ENCODE measurements at regions not wholly inside any gene's neighbourhood (a gene's known extent, or its start where the extent isn't known, plus 50 kb on each side); places are given as distances from the start of the nearest gene placed in this dataset.

DNA sequence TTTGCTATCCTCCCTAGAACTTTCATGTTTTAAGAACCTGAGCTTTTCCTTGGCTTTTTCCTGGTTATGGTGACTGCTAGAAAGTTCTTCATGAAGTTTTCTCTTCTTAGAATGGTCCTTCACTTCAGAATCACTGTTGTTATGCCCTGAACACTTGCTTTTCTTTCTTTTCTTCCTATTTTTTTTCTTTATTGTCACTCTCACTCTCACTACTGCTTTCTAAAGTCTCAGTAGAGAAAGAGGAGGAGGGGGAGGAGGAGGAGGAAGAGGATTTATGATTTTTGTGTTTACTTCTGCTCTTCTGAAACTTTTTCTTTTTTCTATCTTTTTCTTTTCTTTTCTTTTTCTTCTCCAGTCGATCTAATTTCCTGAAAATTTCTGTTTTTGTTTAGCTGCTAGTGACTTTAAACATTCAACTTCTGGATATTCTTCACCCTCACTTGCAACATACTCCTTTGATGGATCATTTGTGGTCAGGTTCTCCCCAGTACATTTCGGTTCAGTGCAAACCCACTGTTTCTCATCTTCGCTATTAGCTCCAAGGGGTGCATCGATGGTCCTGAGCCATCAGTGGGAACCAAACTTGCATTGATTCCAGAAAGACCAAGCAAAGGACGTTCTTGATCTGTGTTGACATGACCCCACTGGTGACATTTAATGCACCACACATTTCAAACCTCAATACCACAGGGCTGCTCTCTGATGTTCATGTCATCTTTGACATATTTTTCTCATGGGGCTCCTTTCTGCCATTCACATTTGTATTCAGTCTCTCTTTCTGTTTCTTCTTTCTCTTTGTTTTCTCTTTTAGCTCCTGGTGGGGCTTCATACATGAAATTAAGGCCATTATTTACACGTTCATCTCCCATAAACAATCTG is 81.6 kb upstream of the HAND1 start:
- TF ChIP-seq, protein P1, sequence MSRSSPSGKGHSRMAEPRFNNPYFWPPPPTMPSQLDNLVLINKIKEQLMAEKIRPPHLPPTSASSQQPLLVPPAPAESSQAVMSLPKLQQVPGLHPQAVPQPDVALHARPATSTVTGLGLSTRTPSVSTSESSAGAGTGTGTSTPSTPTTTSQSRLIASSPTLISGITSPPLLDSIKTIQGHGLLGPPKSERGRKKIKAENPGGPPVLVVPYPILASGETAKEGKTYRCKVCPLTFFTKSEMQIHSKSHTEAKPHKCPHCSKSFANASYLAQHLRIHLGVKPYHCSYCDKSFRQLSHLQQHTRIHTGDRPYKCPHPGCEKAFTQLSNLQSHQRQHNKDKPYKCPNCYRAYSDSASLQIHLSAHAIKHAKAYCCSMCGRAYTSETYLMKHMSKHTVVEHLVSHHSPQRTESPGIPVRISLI (CRISPR knock-in tag; IDR thresholded peaks at IDR 0.05; ENCODE audit: borderline replicate concordance): no peak
- no peak for TF ChIP-seq ZNF460 (CRISPR knock-in tag; IDR thresholded peaks at IDR 0.05; ENCODE audit: borderline replicate concordance)
- TF ChIP-seq, protein P2, sequence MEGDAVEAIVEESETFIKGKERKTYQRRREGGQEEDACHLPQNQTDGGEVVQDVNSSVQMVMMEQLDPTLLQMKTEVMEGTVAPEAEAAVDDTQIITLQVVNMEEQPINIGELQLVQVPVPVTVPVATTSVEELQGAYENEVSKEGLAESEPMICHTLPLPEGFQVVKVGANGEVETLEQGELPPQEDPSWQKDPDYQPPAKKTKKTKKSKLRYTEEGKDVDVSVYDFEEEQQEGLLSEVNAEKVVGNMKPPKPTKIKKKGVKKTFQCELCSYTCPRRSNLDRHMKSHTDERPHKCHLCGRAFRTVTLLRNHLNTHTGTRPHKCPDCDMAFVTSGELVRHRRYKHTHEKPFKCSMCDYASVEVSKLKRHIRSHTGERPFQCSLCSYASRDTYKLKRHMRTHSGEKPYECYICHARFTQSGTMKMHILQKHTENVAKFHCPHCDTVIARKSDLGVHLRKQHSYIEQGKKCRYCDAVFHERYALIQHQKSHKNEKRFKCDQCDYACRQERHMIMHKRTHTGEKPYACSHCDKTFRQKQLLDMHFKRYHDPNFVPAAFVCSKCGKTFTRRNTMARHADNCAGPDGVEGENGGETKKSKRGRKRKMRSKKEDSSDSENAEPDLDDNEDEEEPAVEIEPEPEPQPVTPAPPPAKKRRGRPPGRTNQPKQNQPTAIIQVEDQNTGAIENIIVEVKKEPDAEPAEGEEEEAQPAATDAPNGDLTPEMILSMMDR (CRISPR knock-in tag; IDR thresholded peaks at IDR 0.05): no peak
- TF ChIP-seq, protein P3, sequence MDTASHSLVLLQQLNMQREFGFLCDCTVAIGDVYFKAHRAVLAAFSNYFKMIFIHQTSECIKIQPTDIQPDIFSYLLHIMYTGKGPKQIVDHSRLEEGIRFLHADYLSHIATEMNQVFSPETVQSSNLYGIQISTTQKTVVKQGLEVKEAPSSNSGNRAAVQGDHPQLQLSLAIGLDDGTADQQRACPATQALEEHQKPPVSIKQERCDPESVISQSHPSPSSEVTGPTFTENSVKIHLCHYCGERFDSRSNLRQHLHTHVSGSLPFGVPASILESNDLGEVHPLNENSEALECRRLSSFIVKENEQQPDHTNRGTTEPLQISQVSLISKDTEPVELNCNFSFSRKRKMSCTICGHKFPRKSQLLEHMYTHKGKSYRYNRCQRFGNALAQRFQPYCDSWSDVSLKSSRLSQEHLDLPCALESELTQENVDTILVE (CRISPR knock-in tag; IDR thresholded peaks at IDR 0.05): no peak
